ENCODE measurements at regions not wholly inside any gene's neighbourhood (a gene's known extent, or its start where the extent isn't known, plus 50 kb on each side); places are given as distances from the start of the nearest gene placed in this dataset.

DNA sequence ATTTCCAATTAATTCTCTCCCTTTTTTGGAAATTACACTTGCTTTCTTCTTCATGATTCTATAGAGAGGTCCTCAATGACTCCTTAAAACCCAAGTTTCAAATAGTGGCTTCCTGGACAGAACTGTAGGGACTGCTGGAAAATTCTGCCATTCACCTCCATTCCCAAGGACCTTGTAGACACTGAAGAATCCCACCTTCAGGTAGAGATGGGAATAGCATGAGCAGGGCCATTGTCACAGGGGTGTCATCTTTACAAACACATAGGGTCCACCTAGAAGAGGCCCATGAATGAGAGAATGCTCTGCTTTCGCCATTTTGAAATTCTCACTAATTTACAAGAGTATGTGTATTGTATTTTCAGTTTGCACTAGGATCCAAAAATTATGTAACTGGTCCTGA is 701.7 kb upstream of the CELF2 start:
- H3K27me3 Mint-ChIP-seq, result no peaks in the 10 kb centered on the region
- DNase-seq (ENCODE audit: low spot score, unreplicated experiment), result no peak
- H3K4me3 Mint-ChIP-seq (ENCODE audit: low read depth), result no peak overlapping the region
- H3K27ac Mint-ChIP-seq, result no peak overlapping the region
- no peaks in the 10 kb centered on the region for H3K9me3 Mint-ChIP-seq (ENCODE audit: low read depth)
- H3K36me3 Mint-ChIP-seq (ENCODE audit: insufficient read depth), result no peaks in the 10 kb centered on the region
- H3K4me1 Mint-ChIP-seq (ENCODE audit: low read depth), result no peaks in the 10 kb centered on the region
- no peak for TF ChIP-seq CTCF (IDR thresholded peaks at IDR 0.05; ENCODE audit: unreplicated experiment)

- Mint-ChIP-seq H3K27me3 (no peaks in the 10 kb centered on the region), H3K4me3 (ENCODE audit: low read depth) (no peak overlapping the region), H3K9me3 (ENCODE audit: low read depth) (no peaks in the 10 kb centered on the region), H3K36me3 (ENCODE audit: insufficient read depth) (no peaks in the 10 kb centered on the region), H3K27ac (no peak overlapping the region), H3K4me1 (ENCODE audit: low read depth) (no peaks in the 10 kb centered on the region)
- no peak for TF ChIP-seq CTCF (IDR thresholded peaks at IDR 0.05; ENCODE audit: unreplicated experiment)
- no peak for DNase-seq (ENCODE audit: low spot score, unreplicated experiment)
These were observed 700.5 kb upstream of the CELF2 start for GRCh38 chr10:10317151-10317550.

DNA sequence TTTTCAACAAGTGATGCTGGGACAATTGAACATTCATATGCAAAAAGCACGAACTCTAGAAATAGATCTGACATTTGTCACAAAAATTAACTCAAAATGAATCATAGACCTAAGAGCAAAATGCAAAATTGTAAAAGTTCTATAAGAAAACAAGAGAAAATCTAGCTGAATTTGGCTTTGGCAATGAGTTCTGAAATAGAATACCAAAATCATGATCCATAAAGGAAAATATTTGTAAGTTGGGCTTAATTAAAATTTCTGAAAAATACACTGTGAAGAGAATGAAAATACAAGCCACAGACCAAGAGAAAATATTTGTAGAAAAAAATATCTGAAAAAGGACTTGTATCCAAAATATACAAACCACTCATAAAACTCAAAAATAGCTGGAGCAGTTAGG is 698.8 kb upstream of the CELF2 start:
- no peak overlapping the region for H3K4me3 Mint-ChIP-seq (ENCODE audit: low read depth)
- H3K4me1 Mint-ChIP-seq (ENCODE audit: low read depth), result no peaks in the 10 kb centered on the region
- peaks cover 3% of the 10 kb centered on the region for H3K9me3 Mint-ChIP-seq (ENCODE audit: low read depth)
- DNase-seq (ENCODE audit: low spot score, unreplicated experiment), result no peak
- H3K27ac Mint-ChIP-seq, result no peak overlapping the region
- H3K27me3 Mint-ChIP-seq, result no peaks in the 10 kb centered on the region
- no peak for TF ChIP-seq CTCF (IDR thresholded peaks at IDR 0.05; ENCODE audit: unreplicated experiment)
- H3K36me3 Mint-ChIP-seq (ENCODE audit: insufficient read depth), result no peaks in the 10 kb centered on the region

DNA sequence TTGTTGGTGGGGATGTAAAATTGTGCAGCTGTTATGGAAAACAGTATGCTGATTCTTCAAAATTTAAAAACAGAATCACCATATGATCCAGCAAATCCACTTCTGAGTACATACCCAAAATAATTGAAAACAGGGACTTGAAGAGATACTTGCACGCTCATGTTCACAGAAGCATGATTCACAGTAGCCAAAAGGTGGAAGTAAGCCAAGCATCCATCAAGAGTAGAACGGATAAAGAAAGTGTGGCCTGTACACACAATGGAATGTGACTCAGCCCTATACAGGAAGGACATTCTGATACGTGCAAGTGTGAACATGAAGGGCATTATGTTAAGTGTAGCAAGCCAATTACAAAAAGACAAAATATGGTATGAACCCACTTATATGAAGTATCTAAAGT is 696.7 kb upstream of the CELF2 start:
- peaks cover 3% of the 10 kb centered on the region for H3K9me3 Mint-ChIP-seq (ENCODE audit: low read depth)
- no peaks in the 10 kb centered on the region for H3K4me1 Mint-ChIP-seq (ENCODE audit: low read depth)
- H3K27ac Mint-ChIP-seq, result no peak overlapping the region

GRCh38 chr10:10326116-10326515 is 691.6 kb upstream of the CELF2 start:
- H3K27me3 Mint-ChIP-seq, result no peaks in the 10 kb centered on the region
- H3K9me3 Mint-ChIP-seq (ENCODE audit: low read depth), result peaks cover 3% of the 10 kb centered on the region
- DNase-seq (ENCODE audit: low spot score, unreplicated experiment), result no peak
- no peaks in the 10 kb centered on the region for H3K36me3 Mint-ChIP-seq (ENCODE audit: insufficient read depth)
- no peak for TF ChIP-seq CTCF (IDR thresholded peaks at IDR 0.05; ENCODE audit: unreplicated experiment)
- H3K4me3 Mint-ChIP-seq (ENCODE audit: low read depth), result no peak overlapping the region
- no peak overlapping the region for H3K27ac Mint-ChIP-seq
- no peaks in the 10 kb centered on the region for H3K4me1 Mint-ChIP-seq (ENCODE audit: low read depth)

More for the DNA sequence above, 696.7 kb upstream of the CELF2 start:
- TF ChIP-seq CTCF (IDR thresholded peaks at IDR 0.05; ENCODE audit: unreplicated experiment), result no peak
- Mint-ChIP-seq H3K4me3 (ENCODE audit: low read depth) (no peak overlapping the region), H3K36me3 (ENCODE audit: insufficient read depth) (no peaks in the 10 kb centered on the region), H3K27me3 (no peaks in the 10 kb centered on the region)
- no peak for DNase-seq (ENCODE audit: low spot score, unreplicated experiment)

All from progenitor cell of endocrine pancreas (in vitro differentiated cells).